Endothelial cell of umbilical vein (primary cell): ENCODE measurements at regions not wholly inside any gene's neighbourhood (a gene's known extent, or its start where the extent isn't known, plus 50 kb on each side); places are given as distances from the start of the nearest gene placed in this dataset.
"Not testable (repeated sequence)": the region's sequence is repeated elsewhere in the genome, so short reads cannot be mapped to it uniquely, and the experiment has no call there.

Experiments
- BruUV-seq: library from RNA; stranded (reverse); fragments of 400-500 nt; replicated peaks from 2 replicates; lab custom pipeline; 2021; lab: Mats Ljungman, UMichigan
- CTCF ChIA-PET: fragments of 300-600, 350-600 bp; sonication (Branson Sonifier 250); formaldehyde crosslinking; loops from one replicate; lab custom pipeline; 2021; ENCODE audit warnings: antibody characterized with exemption, inconsistent platforms; lab: Charles Lee
- POLR2A ChIA-PET: fragments of 300-600, 350-600 bp; sonication (Branson Sonifier 250); formaldehyde crosslinking; loops from one replicate; lab custom pipeline; 2021; ENCODE audit warnings: antibody characterized with exemption, inconsistent platforms; lab: Charles Lee
- DNase-seq: peaks from one replicate; pipeline ENCODE4 v3.0.0-alpha.2; 2011; ENCODE audit warnings: low read depth, low spot score
- FAIRE-seq: peaks from 2 replicates; lab custom pipeline; 2011; peaks lifted over from hg19 to GRCh38; lab: Jason Lieb, UNC
- H2AFZ ChIP-seq: 2 replicates; pipeline ENCODE4 v1.6.0; 2012; ENCODE audit warnings: low read depth, low read length, control low read depth, inconsistent platforms
- H3K27ac ChIP-seq: 2 replicates; pipeline ENCODE4 v1.5.1; 2011; ENCODE audit warnings: low read depth, mild to moderate bottlenecking, control low read depth, low read length, moderate library complexity; ENCODE audit not compliant: insufficient read depth
- H3K27me3 ChIP-seq, 2 experiments: 2 replicates each; pipeline versions ENCODE4 v1.6.0 to v1.6.1; 2011; ENCODE audit warnings: low read length in 2 of 2, mixed read lengths in 1 of 2; ENCODE audit not compliant: control insufficient read depth in 2 of 2, insufficient read depth in 2 of 2
- H3K36me3 ChIP-seq, 2 experiments: 2 replicates in 1 of 2; 3 replicates in 1 of 2; pipeline ENCODE4 v1.5.1; 2011; ENCODE audit warnings: low read length in 2 of 2, mild to moderate bottlenecking in 1 of 2, moderate library complexity in 1 of 2; ENCODE audit not compliant: control insufficient read depth in 2 of 2, insufficient read depth in 2 of 2; ENCODE audit errors: extremely low read depth in 1 of 2
- H3K4me1 ChIP-seq: 3 replicates; pipeline ENCODE4 v1.5.1; 2011; ENCODE audit warnings: mild to moderate bottlenecking, low read length; ENCODE audit not compliant: control insufficient read depth, insufficient read depth; ENCODE audit errors: extremely low read depth
- H3K4me2 ChIP-seq: 2 replicates; pipeline ENCODE4 v1.6.1; 2011; ENCODE audit warnings: low read length, control low read depth, mixed read lengths; ENCODE audit not compliant: insufficient read depth
- H3K4me3 ChIP-seq, 3 experiments: fragments of 200-600 bp in 1 of 3; sonication (generic), shearing (Covaris generic) in 1 of 3; replicated peaks in 1 of 3; 2 replicates each; pipeline ENCODE4 v1.5.1; 2011 to 2016; ENCODE audit warnings: control low read depth in 3 of 3, low read length in 3 of 3, mild to moderate bottlenecking in 2 of 3, inconsistent platforms in 1 of 3, low read depth in 1 of 3, moderate library complexity in 1 of 3; ENCODE audit not compliant: insufficient read depth in 1 of 3
- H3K79me2 ChIP-seq: 2 replicates; pipeline ENCODE4 v1.6.0; 2012; ENCODE audit warnings: low read length, inconsistent platforms; ENCODE audit not compliant: control insufficient read depth, insufficient read depth
- H3K9ac ChIP-seq: replicated peaks from 2 replicates; pipeline ENCODE3; 2011; ENCODE audit warnings: low read length, control low read depth; ENCODE audit not compliant: insufficient read depth; ENCODE audit errors: extremely low read depth
- H3K9me1 ChIP-seq: replicated peaks from 3 replicates; pipeline ENCODE4 v1.6.0; 2011; ENCODE audit warnings: mild to moderate bottlenecking, low read length; ENCODE audit not compliant: control insufficient read depth, insufficient read depth; ENCODE audit errors: extremely low read depth
- H3K9me3 ChIP-seq: replicated peaks from 2 replicates; pipeline ENCODE4 v1.5.1; 2012; ENCODE audit warnings: low read length, inconsistent platforms; ENCODE audit not compliant: control insufficient read depth, insufficient read depth
- H4K20me1 ChIP-seq: replicated peaks from 2 replicates; pipeline ENCODE3; 2011; ENCODE audit warnings: mild to moderate bottlenecking, low read length; ENCODE audit not compliant: control insufficient read depth, insufficient read depth; ENCODE audit errors: extremely low read depth
- dilution Hi-C: fragments of 300-500 bp; cut with MboI; formaldehyde crosslinking; loops from one replicate; pipeline ENCODE4 v1.15.0; 2019; ENCODE audit warnings: low sequenced_read_pairs; ENCODE audit not compliant: extremely low pct_ligation_motif_present
- intact Hi-C: fragments of 100-400 bp; cut with micrococcal nuclease; formaldehyde crosslinking; loops from one replicate; pipeline ENCODE4 v1.10.0; 2022

DNA sequence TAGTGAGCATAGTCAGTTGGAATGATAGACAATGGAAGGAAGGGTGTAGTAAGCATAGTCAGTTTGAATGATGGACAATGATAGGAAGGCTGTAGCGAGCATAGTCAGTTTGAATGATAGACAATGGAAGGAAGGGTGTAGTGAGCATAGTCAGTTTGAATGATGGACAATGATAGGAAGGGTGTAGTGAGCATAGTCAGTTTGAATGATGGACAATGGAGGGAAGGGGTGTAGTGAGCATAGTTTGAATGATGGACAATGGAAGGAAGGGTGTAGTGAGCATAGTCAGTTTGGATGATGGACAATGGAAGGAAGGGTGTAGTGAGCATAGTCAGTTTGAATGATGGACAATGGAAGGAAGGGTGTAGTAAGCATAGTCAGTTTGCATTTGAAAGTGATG is 755.8 kb upstream of the TPTE start:
- intact Hi-C loops, H3K4me1 ChIP-seq, H4K20me1 ChIP-seq, H3K27me3 ChIP-seq, H3K36me3 ChIP-seq, H3K4me2 ChIP-seq, H3K9ac ChIP-seq, dilution Hi-C loops, H3K9me1 ChIP-seq, POLR2A ChIA-PET, BruUV-seq, DNase-seq, H2AFZ ChIP-seq, H3K27ac ChIP-seq, CTCF ChIA-PET, H3K79me2 ChIP-seq, FAIRE-seq, H3K4me3 ChIP-seq: not testable (repeated sequence)
- H3K9me3 ChIP-seq: peaks cover 33% of the 10 kb centered on the region

DNA sequence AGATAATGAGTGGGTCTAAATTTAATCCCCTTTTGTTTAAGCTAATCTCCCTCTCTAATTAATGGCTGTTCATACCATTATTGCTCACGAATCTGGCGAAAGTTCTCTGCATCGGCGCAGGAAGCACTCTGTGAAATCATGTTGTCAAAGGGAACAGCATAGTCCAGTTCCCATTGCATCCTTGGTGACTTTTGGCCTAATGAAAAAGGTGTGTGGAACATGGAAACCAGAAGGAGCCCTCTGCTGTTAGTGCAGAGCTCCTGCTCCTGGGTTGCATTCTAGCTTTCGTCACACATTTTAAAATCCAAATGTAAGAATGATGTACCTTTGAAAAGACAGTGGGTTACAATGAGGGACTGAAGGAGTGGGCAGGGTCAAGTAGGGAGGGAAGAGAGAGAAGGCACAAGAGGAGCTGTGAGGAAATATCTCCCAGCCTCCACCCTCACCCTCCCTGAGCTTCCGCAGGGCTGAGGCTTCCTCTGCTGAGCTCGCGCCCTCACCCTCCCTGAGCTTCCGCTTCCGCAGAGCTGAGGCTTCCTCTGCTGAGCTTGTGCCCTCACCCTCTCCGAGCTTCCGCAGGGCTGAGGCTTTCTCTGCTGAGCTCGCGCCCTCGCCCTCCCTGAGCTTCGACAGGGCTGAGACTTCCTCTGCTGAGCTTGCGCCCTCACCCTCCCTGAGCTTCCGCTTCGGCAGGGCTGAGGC is 754.3 kb upstream of the TPTE start:
- H3K4me1 ChIP-seq, H3K9ac ChIP-seq, H3K9me1 ChIP-seq, dilution Hi-C loops, H3K27me3 ChIP-seq, POLR2A ChIA-PET, H3K36me3 ChIP-seq, H3K79me2 ChIP-seq, H3K4me2 ChIP-seq, CTCF ChIA-PET, BruUV-seq, H3K4me3 ChIP-seq, H2AFZ ChIP-seq, FAIRE-seq, H3K27ac ChIP-seq, intact Hi-C loops, H4K20me1 ChIP-seq, DNase-seq: not testable (repeated sequence)
- peaks cover 38% of the 10 kb centered on the region for H3K9me3 ChIP-seq
